Rectal smooth muscle tissue (tissue), 1 donor: ENCODE measurements at regions not wholly inside any gene's neighbourhood (a gene's known extent, or its start where the extent isn't known, plus 50 kb on each side); places are given as distances from the start of the nearest gene placed in this dataset.

Source experiments
- H3K27ac ChIP-seq: one replicate; pipeline ENCODE4 v1.7.0; 2013; ENCODE audit warnings: low read depth, low read length, inconsistent platforms
- H3K27me3 ChIP-seq: one replicate; pipeline ENCODE4 v1.7.0; 2013; ENCODE audit warnings: low read length; ENCODE audit not compliant: control insufficient read depth, insufficient read depth
- H3K36me3 ChIP-seq: one replicate; pipeline ENCODE4 v1.7.0; 2013; ENCODE audit warnings: low read length; ENCODE audit not compliant: control insufficient read depth, insufficient read depth
- H3K4me1 ChIP-seq: one replicate; pipeline ENCODE4 v1.7.0; 2013; ENCODE audit warnings: low read length; ENCODE audit not compliant: control insufficient read depth, insufficient read depth
- H3K4me3 ChIP-seq: one replicate; pipeline ENCODE4 v1.7.0; 2013; ENCODE audit warnings: low read length
- H3K9ac ChIP-seq: one replicate; pipeline ENCODE4 v1.7.0; 2013; ENCODE audit warnings: low read length

DNA sequence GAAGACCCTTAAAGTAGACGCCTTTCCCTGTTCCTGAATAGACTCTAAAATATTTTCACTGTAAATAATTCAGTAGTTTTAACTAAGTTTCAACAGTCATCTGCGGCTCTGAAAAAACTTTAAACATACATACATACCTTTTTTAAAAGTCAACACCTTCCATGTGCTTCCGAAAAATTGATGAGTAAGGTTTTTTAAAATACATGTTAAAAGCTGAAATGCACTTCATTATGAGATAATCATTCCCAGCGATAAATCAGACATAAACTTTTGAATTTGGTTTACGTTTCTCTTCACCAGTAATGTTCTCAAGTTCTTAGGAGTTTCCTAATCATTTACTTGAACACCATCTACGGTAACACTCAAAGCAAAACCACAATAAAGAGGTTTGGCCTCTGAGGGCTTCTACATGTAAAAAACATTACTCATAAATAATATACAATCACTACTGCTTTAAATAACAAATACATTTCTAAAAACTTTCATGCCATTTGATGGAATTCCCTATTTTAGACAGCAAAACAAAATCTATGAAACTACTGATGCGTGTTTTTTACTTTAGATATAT lies 403.5 kb downstream of the SHQ1 start:
- Histone ChIP-seq H3K9ac (no peak overlapping the region), H3K27ac (no peak overlapping the region), H3K4me1 (peaks cover 6% of the 10 kb centered on the region), H3K36me3 (peaks cover under 1% of the 10 kb centered on the region), H3K4me3 (peak overlapping the region; percentile 68), H3K27me3 (no peaks in the 10 kb centered on the region)

DNA sequence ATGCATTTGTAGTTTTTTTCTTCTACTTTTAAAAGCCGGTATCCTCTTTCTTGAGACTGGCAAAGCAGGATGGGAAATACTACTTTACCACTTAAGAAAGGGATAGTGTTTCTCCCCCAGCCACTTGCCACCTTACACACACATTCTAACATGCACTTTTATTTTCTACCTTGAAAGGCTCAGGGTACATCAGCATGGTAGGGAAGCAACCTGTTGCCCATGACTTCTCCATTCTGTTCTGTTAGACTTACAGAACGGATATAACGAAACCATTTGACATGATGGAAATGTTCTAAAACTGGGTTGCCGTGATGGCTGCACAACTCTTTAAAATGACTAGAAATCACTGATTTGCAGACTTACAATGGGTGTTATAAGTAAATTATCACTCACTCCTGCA lies 405.5 kb downstream of the SHQ1 start:
- Histone ChIP-seq H3K9ac (no peak overlapping the region), H3K4me3 (no peak overlapping the region), H3K27me3 (no peaks in the 10 kb centered on the region), H3K4me1 (peaks cover 6% of the 10 kb centered on the region), H3K36me3 (peaks cover 10% of the 10 kb centered on the region), H3K27ac (no peak overlapping the region)

DNA sequence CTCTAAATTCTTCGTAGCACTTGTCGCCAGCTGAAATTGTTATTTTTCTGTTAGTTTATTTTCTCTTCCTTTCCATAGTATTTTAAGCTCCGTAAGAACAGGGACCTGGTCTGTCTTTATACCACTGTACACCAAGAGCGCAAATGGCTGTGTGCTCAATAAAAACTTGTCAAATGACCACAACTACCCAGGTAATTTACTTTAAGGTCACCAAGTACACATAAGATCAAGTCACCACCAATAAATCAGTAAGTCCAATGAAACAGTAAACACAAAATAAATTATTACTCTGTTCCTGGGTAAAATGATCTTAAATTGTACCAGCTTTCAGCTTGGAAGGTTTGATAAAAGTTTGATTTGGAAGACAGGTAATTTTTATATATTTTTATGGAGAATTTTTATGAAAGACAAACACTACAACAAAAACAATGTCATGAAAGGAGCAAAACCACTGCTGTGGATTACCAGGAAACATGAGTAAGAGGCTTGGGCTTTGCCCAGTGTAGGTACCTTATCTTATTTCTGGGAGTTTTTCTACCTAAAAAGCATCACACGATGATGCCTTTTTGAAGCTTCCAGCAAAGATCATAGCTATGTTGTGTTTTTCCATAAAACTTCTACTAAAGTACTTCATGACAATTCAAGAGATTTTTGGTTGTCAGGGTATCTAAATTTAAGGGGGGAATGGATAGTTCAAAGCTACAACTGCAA lies 406.8 kb downstream of the SHQ1 start:
- H3K27ac ChIP-seq: no peak overlapping the region
- H3K9ac ChIP-seq: no peak overlapping the region
- H3K36me3 ChIP-seq: peaks cover 10% of the 10 kb centered on the region
- H3K4me1 ChIP-seq: peaks cover 6% of the 10 kb centered on the region
- H3K27me3 ChIP-seq: no peaks in the 10 kb centered on the region
- no peak overlapping the region for H3K4me3 ChIP-seq

DNA sequence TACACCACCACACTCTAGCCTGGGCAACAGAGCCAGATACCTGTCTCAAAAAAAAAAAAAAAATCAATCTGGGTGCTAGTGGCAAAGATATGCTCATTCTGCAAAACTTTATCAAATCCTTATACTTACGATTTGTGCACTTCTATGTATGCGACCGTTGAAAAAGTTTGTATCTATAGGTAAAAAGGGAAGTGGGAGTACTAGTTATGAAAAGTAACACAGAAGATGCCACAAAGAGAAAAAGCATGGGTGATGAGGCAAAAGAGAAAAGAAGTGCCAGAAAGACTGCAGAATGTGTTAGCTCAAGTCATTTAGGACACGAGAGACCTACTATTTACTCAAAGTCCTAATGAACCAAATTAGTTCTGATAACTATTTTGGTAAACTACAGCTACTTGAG lies 407.8 kb downstream of the SHQ1 start:
- H3K36me3 ChIP-seq: peaks cover 10% of the 10 kb centered on the region
- H3K4me1 ChIP-seq: peaks cover 6% of the 10 kb centered on the region
- no peak overlapping the region for H3K4me3 ChIP-seq
- H3K27me3 ChIP-seq: no peaks in the 10 kb centered on the region
- no peak overlapping the region for H3K9ac ChIP-seq
- H3K27ac ChIP-seq: no peak overlapping the region

DNA sequence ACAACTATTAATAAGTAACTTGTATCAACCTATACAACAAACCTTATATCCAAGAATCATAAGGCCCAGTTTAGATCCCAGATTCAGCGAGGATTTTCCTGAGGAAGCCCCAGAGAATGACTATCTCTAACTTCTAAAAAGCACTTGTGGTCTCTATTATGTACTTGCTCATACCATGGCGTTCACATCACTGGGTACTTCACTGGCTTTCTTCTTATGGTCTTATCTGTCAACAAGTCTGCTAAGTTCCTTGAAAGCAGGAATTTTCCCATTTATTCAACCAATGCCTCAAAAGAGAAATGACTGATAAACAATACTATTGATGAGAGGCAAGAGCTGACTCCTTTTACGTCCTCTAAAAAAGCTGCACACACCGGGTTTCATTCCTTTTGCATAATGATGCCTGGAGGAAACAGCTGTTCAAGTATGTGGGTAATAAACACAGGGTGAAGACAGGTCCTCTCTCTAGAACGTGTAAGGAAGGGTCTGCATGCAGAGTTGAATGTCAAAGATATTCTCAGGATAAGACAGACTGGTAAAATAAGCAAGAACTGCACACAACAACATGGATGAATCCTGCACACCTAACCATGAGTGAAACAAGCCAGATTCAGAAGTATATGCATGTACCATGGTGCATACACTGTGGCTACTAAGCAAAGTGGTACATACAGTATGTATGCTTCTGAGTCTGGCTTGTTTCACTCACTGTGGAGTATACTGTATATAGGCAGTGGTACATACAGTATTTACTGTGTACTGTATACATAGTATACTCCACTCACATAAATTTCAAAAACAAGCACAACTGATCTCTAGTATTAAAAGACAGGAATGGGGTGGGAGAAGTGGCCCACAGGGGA lies 408.7 kb downstream of the SHQ1 start:
- Histone ChIP-seq H3K27me3 (no peaks in the 10 kb centered on the region), H3K4me3 (no peak overlapping the region), H3K27ac (no peak overlapping the region), H3K36me3 (peaks cover 10% of the 10 kb centered on the region), H3K4me1 (peaks cover 2% of the 10 kb centered on the region), H3K9ac (no peak overlapping the region)

DNA sequence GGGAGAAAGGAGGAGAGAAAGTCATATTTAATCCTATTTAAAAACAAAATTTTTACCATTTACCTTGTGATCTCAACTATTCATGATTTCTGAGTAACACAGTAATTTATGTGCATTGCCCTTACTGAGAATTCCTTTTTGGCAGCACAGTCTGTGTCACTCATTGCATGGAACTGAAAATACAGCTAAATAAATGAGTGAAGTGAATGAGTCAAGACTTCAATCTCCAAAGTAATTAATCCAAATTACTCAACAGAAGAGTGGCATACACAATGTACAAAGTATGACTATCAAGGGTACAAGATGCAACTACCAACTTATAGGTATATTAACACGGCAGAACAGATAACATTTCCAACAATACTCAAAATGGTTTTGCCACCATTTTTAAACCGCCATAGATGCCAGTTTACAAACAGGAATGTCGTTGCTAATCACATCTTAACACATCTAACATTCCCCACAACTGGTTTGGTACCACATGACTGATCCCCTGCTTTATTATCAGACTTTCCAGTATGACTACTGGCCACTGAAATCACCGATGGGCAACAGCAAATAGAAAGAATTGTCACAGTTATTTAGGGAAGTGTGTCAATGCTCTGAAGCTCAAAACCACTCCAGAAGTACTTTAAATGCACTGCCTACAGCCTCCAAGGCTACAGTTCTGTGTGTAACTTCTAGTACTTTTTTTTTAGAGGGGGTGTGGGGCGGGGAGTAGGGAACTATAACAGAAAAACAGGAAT lies 410.4 kb downstream of the SHQ1 start:
- H3K27me3 ChIP-seq: no peaks in the 10 kb centered on the region
- H3K36me3 ChIP-seq: peaks cover 10% of the 10 kb centered on the region
- H3K4me3 ChIP-seq: no peak overlapping the region
- peaks cover under 1% of the 10 kb centered on the region for H3K4me1 ChIP-seq
- no peak overlapping the region for H3K9ac ChIP-seq
- H3K27ac ChIP-seq: no peak overlapping the region

DNA sequence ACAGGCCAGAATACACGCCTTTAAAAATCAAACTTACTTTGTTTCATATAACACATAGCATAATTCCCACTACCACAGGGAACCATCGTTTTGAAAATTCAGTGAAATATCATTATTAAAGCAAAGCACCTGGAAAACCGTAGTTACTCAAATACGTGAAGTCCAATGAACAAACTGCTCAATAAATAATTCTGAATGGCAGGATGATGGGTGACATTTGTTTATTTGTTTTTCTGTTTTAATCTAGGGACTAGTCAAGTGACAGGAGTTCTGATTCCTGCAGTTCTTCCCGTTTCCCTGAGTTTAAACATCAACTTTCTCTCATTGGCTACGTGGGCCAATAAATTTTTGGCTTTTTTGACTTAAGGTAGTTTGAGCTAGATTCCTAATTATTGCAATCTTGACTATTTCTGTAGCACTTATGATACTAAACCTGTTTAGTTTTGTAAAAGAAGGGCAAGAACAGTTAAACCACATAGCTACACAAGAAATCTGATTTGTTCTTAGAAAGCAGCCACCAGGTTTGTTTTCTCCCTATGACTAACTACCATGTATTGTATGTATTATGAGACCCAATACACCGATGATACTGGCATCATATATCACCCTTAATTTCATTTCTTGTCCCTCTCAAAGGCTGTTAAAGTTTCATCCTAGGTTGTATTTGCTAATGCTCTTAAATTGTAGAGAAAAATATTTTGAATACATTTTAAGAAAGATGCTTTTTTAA lies 411.2 kb downstream of the SHQ1 start:
- H3K36me3 ChIP-seq: peaks cover 10% of the 10 kb centered on the region
- H3K9ac ChIP-seq: no peak overlapping the region
- no peak overlapping the region for H3K4me3 ChIP-seq
- peaks cover 3% of the 10 kb centered on the region for H3K4me1 ChIP-seq
- no peak overlapping the region for H3K27ac ChIP-seq
- no peaks in the 10 kb centered on the region for H3K27me3 ChIP-seq

DNA sequence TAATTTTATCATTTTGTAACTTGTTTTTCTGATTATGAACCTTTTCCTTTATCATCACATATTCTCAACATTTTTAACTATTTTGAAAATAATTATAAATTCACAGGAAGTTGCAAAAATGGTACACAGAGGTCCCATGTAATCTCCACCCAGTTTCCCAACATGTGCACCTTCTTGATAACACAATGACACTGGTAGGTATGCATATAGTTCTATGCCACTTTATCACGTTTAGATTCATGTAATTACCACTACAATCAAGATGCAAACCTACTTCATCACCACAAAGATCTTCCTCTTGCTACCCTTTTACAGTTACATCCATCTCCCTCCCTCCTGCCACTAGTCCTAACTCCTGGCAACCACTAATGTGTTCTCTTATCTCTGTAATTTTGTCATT lies 413.9 kb downstream of the SHQ1 start:
- Histone ChIP-seq H3K36me3 (peaks cover 8% of the 10 kb centered on the region), H3K4me1 (peaks cover 3% of the 10 kb centered on the region), H3K4me3 (no peak overlapping the region), H3K27ac (no peak overlapping the region), H3K27me3 (no peaks in the 10 kb centered on the region), H3K9ac (no peak overlapping the region)

DNA sequence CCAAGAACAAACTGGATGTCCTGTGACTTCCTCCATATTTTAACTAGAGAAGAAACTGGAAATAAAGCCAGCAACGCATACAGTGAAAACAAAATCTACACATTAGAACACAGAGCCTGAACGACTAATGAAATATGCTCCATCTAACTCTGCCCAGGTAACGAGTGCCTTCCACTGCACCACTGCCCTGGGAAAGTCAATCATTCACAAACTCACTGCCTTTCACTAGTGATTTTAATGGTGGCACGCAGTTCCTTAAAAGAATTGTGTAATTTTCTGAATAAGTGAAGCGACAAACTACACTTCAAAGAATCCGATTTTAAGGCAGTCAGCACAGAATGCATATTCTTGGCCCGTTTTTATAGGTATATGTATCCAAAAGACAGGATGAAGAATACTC lies 416.0 kb downstream of the SHQ1 start:
- no peak overlapping the region for H3K4me3 ChIP-seq

DNA sequence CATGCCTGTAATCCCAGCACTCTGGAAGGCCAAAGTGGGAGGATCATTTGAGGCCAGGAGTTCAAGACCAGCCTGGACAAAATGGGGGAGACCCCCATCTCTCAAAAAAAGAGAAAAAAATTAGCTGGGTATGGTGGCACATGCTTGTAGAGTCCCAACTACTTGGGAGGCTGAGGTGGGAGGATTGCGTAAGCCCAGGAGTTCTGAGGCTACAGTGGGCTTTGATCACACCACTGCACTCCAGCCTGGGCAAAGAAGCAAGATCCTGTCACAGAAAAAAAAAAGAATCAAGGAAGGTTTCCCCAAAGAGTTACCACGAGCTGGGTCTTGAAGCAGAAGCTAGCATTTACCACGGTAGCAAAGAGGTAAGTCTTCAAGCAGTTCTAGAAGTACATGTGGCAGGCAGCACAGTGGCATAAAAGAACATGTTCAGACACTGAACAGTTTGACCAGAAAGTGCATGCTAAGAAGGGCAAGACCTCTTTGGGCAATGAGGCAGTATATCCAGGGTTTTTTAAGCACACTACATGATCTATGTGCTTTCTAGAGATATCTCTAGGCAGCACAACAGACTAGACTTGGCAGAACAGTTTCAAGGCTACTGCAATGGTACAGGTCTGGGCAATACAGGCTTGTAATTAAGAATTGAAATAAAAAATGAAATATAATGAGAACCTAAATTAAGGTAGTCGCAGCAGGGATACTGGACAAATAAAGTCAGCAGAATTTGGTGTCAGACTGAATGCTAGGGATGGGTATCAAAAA lies 418.5 kb downstream of the SHQ1 start:
- H3K36me3 ChIP-seq: no peaks in the 10 kb centered on the region
- no peak overlapping the region for H3K4me3 ChIP-seq
- H3K27ac ChIP-seq: no peak overlapping the region
- no peaks in the 10 kb centered on the region for H3K27me3 ChIP-seq
- peaks cover 3% of the 10 kb centered on the region for H3K4me1 ChIP-seq
- no peak overlapping the region for H3K9ac ChIP-seq

More for the DNA sequence above, 416.0 kb downstream of the SHQ1 start:
- H3K27ac ChIP-seq: no peak overlapping the region
- peaks cover 3% of the 10 kb centered on the region for H3K4me1 ChIP-seq
- H3K36me3 ChIP-seq: no peaks in the 10 kb centered on the region
- H3K9ac ChIP-seq: no peak overlapping the region
- H3K27me3 ChIP-seq: no peaks in the 10 kb centered on the region

DNA sequence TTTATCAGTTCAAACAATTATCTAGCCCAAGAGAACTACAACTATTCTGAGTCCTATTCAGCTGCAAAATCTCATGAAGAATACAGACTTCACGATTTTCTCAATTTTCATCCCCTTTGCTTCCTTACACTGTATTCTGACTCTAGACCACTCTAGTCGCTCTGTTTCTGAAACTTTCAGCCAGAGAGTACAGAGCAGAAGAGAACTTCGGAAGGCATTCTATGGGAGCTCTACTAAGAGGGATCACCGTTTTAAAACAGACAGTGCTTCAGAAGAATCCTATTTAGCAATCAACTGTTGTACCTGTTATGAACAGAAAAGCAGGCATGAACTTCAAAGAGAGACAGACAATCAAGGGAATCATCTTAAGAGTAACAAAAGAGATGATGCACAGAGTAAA lies 419.4 kb downstream of the SHQ1 start:
- Histone ChIP-seq H3K27me3 (no peaks in the 10 kb centered on the region), H3K4me1 (peaks cover 3% of the 10 kb centered on the region), H3K9ac (no peak overlapping the region), H3K27ac (no peak overlapping the region), H3K4me3 (no peak overlapping the region), H3K36me3 (no peaks in the 10 kb centered on the region)
